GM10248 (cell line): ENCODE measurements at regions not wholly inside any gene's neighbourhood (a gene's known extent, or its start where the extent isn't known, plus 50 kb on each side); places are given as distances from the start of the nearest gene placed in this dataset.

Experiments
- CTCF ChIA-PET: fragments of 300-600 bp; sonication (Branson Sonifier 250); formaldehyde crosslinking; extraction: SDS; loops from one replicate; lab custom pipeline; 2021; ENCODE audit warnings: antibody characterized with exemption; lab: Yijun Ruan, JAX
- POLR2A ChIA-PET: fragments of 350-650 bp; sonication (Branson Sonifier 250); formaldehyde crosslinking; extraction: SDS; loops from one replicate; lab custom pipeline; 2020; ENCODE audit warnings: antibody characterized with exemption; lab: Yijun Ruan, JAX
- DNase-seq: peaks from one replicate; pipeline ENCODE4 v3.0.0; 2012; ENCODE audit errors: extremely low spot score
- CTCF ChIP-seq: IDR thresholded peaks from 2 replicates; pipeline ENCODE4 v1.5.1; 2012; ENCODE audit warnings: mild to moderate bottlenecking, low read depth; ENCODE audit errors: extremely low read depth, missing control alignments, control extremely low read depth

GRCh38 chr3:21830541-21830940 lies 79.5 kb upstream of the ZNF385D start:
- DNase-seq: no peak
- ChIA-PET CTCF (no interaction called here), POLR2A (no interaction called here)
- TF ChIP-seq CTCF: no peak

GRCh38 chr3:21835264-21835663 lies 84.3 kb upstream of the ZNF385D start:
- no peak for DNase-seq
- TF ChIP-seq CTCF: no peak
- CTCF ChIA-PET: no interaction called here
- POLR2A ChIA-PET: no interaction called here

DNA sequence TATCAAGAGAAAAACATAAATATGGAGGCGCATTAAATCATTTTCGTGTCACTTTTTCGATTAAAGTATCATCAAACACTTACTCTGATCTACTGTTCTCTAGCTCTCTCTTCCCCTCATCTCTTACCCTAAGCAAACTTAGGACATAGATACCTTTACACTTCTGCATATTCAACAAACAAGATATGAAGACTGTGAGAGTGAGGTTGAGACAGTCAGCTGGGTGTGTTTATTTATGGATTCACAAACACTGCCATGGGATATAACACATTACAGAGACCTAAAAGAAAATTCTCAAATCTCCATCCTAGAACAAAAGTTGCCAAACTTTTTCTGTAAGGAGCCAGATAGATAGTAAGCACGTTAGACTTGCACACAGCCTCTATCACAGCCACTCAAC lies 85.2 kb upstream of the ZNF385D start:
- DNase-seq: no peak
- ChIA-PET CTCF (no interaction called here), POLR2A (no interaction called here)
- TF ChIP-seq CTCF: no peak

- DNase-seq: no peak
- ChIA-PET POLR2A (no interaction called here), CTCF (no interaction called here)
- no peak for TF ChIP-seq CTCF
These were observed 88.2 kb upstream of the ZNF385D start for GRCh38 chr3:21839176-21839575.

DNA sequence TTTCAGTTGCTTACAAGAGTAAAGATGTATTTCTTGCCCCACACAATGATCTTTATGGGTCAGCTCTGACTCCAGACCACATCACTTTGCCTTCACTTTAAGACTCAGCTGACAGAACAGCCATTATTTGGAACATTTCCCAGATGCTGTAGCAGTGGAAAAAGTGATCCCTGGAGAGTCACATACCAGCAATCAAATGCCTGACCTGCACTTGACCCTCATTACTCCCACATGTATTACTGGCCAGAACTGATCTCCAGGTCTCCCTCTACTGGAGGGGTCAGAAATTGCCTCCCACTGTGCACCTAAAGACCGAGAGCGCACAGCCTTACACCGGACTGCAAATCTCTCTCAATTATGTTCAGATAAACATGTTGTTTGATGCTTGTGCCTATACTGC lies 88.6 kb upstream of the ZNF385D start:
- TF ChIP-seq CTCF: no peak
- DNase-seq: no peak
- POLR2A ChIA-PET: no interaction called here
- CTCF ChIA-PET: no interaction called here

DNA sequence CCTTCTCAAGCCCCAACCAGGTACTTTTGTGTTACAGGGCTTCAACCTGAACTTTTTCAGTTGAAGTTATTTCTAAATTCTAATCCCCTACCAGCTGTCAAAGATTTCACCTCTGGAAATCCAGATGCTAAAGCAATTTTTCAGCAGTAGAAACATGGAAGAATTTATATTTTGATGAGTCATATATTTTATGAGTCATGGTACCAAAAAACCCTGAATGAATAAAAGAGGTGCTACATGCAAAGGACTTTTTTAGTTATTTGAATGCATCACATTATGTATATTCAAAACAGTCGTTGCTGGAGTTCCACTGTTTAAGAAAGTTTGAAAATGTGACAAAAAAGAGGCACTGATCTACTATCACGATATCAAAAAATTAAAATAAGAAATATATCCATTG lies 96.0 kb upstream of the ZNF385D start:
- CTCF ChIA-PET: interaction anchor here (1.4 to 1.8 kb wide), 2 partner anchors 10 to 15 kb away, joined by 5 to 6 read pairs; no protein-coding TSS in a partner anchor
- DNase-seq: no peak
- no peak for TF ChIP-seq CTCF
- POLR2A ChIA-PET: no interaction called here
